H9 (cell line): ENCODE measurements at regions not wholly inside any gene's neighbourhood (a gene's known extent, or its start where the extent isn't known, plus 50 kb on each side); places are given as distances from the start of the nearest gene placed in this dataset.

Source experiments
- DNase-seq: peaks from one replicate; pipeline ENCODE4 v3.0.0-alpha.2; 2017
- H2AFZ ChIP-seq: one replicate; pipeline ENCODE4 v1.6.1; 2013; ENCODE audit warnings: mild to moderate bottlenecking, low read length, control low read depth, moderate library complexity
- H2AK5ac ChIP-seq: 2 replicates; pipeline ENCODE4 v1.6.1; 2013; ENCODE audit warnings: low read length, control low read depth, mixed read lengths; ENCODE audit not compliant: insufficient read length
- H2BK120ac ChIP-seq: one replicate; pipeline ENCODE4 v1.6.1; 2013; ENCODE audit warnings: low read depth, mild to moderate bottlenecking, low read length, control low read depth, inconsistent platforms; ENCODE audit not compliant: poor library complexity, severe bottlenecking
- H2BK12ac ChIP-seq: 2 replicates; pipeline ENCODE4 v1.6.1; 2013; ENCODE audit warnings: low read length, control low read depth, mixed read lengths, low read depth; ENCODE audit not compliant: insufficient read length
- H2BK15ac ChIP-seq: 2 replicates; pipeline ENCODE4 v1.6.1; 2013; ENCODE audit warnings: low read depth, low read length, control low read depth
- H2BK20ac ChIP-seq: one replicate; pipeline ENCODE4 v1.6.1; 2013; ENCODE audit warnings: low read depth, mild to moderate bottlenecking, low read length, control low read depth, inconsistent platforms; ENCODE audit not compliant: poor library complexity, severe bottlenecking
- H2BK5ac ChIP-seq: 2 replicates; pipeline ENCODE4 v1.6.1; 2013; ENCODE audit warnings: low read length, control low read depth, mixed read lengths; ENCODE audit not compliant: insufficient read length
- H3K14ac ChIP-seq: 2 replicates; pipeline ENCODE4 v1.6.1; 2013; ENCODE audit warnings: low read length, control low read depth; ENCODE audit not compliant: insufficient read depth
- H3K18ac ChIP-seq: 2 replicates; pipeline ENCODE4 v1.6.1; 2013; ENCODE audit warnings: low read depth, mild to moderate bottlenecking, mixed read lengths, low read length, control low read depth; ENCODE audit not compliant: insufficient read length
- H3K23ac ChIP-seq: 2 replicates; pipeline ENCODE4 v1.6.1; 2013; ENCODE audit warnings: low read length, control low read depth, mixed read lengths, low read depth; ENCODE audit not compliant: insufficient read length
- H3K23me2 ChIP-seq: 2 replicates; pipeline ENCODE4 v1.6.1; 2013; ENCODE audit warnings: low read depth, mild to moderate bottlenecking, mixed read lengths, low read length, control low read depth; ENCODE audit not compliant: insufficient read length, poor library complexity, severe bottlenecking
- H3K27ac ChIP-seq: 2 replicates; pipeline ENCODE4 v1.5.1; 2013; ENCODE audit warnings: low read length, control low read depth, mixed read lengths, low read depth; ENCODE audit not compliant: insufficient read length
- H3K27me3 ChIP-seq: 2 replicates; pipeline ENCODE4 v1.6.1; 2013; ENCODE audit warnings: low read length, control low read depth, inconsistent platforms; ENCODE audit not compliant: insufficient read depth
- H3K4ac ChIP-seq: 2 replicates; pipeline ENCODE4 v1.6.1; 2013; ENCODE audit warnings: low read depth, mild to moderate bottlenecking, control low read depth, inconsistent platforms, low read length, moderate library complexity
- H3K4me1 ChIP-seq: 2 replicates; pipeline ENCODE4 v1.6.1; 2013; ENCODE audit warnings: low read length, control low read depth, inconsistent platforms; ENCODE audit not compliant: insufficient read depth
- H3K4me2 ChIP-seq: 2 replicates; pipeline ENCODE4 v1.6.1; 2013; ENCODE audit warnings: low read length, control low read depth, mixed read lengths; ENCODE audit not compliant: insufficient read length, insufficient read depth
- H3K56ac ChIP-seq: 2 replicates; pipeline ENCODE4 v1.6.1; 2013; ENCODE audit warnings: low read depth, mild to moderate bottlenecking, mixed read lengths, low read length, control low read depth; ENCODE audit not compliant: insufficient read length
- H3K79me1 ChIP-seq: 2 replicates; pipeline ENCODE4 v1.6.1; 2013; ENCODE audit warnings: low read depth, mild to moderate bottlenecking, moderate library complexity, low read length, control low read depth, inconsistent platforms; ENCODE audit not compliant: insufficient read depth, poor library complexity, severe bottlenecking
- H3K79me2 ChIP-seq: 2 replicates; pipeline ENCODE4 v1.6.1; 2013; ENCODE audit warnings: low read length, control low read depth, inconsistent platforms; ENCODE audit not compliant: insufficient read depth
- H3K9ac ChIP-seq: 2 replicates; pipeline ENCODE4 v1.6.1; 2013; ENCODE audit warnings: low read length, control low read depth, mixed read lengths; ENCODE audit not compliant: insufficient read length; ENCODE audit errors: extremely low read depth
- H3K9me3 ChIP-seq: one replicate; pipeline ENCODE4 v1.6.1; 2013; ENCODE audit warnings: low read depth, low read length, inconsistent platforms; ENCODE audit not compliant: control insufficient read depth
- H3T11ph ChIP-seq: one replicate; pipeline ENCODE4 v1.6.1; 2013; ENCODE audit warnings: mild to moderate bottlenecking, low read length, control low read depth, inconsistent platforms
- H4K20me1 ChIP-seq: one replicate; pipeline ENCODE4 v1.6.1; 2013; ENCODE audit not compliant: control insufficient read depth, insufficient read length, insufficient read depth
- H4K5ac ChIP-seq: 2 replicates; pipeline ENCODE4 v1.6.1; 2013; ENCODE audit warnings: low read depth, mild to moderate bottlenecking, mixed read lengths, low read length, control low read depth; ENCODE audit not compliant: insufficient read length
- H4K8ac ChIP-seq: replicated peaks from 2 replicates; pipeline ENCODE4 v1.6.1; 2013; ENCODE audit warnings: low read length, control low read depth, mixed read lengths, low read depth; ENCODE audit not compliant: insufficient read length
- H4K91ac ChIP-seq: 2 replicates; pipeline ENCODE4 v1.6.1; 2013; ENCODE audit warnings: low read depth, mild to moderate bottlenecking, moderate library complexity, mixed read lengths, low read length, control low read depth; ENCODE audit not compliant: insufficient read length
- H3K27ac Mint-ChIP-seq, 3 experiments: 2 replicates in 2 of 3; 3 replicates in 1 of 3; pipeline ENCODE4 v1.8.0; 2020 to 2021; ENCODE audit warnings: mixed read lengths in 3 of 3, mild to moderate bottlenecking in 1 of 3, moderate library complexity in 1 of 3
- H3K27me3 Mint-ChIP-seq: 2 replicates; pipeline ENCODE4 v1.8.0; 2021; ENCODE audit warnings: low read depth, mild to moderate bottlenecking, moderate library complexity, mixed read lengths
- H3K36me3 Mint-ChIP-seq, 3 experiments: 2 replicates in 2 of 3; 3 replicates in 1 of 3; pipeline ENCODE4 v1.8.0; 2020 to 2021; ENCODE audit warnings: low read depth in 3 of 3, mixed read lengths in 3 of 3; ENCODE audit not compliant: insufficient read depth in 1 of 3
- H3K4me1 Mint-ChIP-seq, 2 experiments: 2 replicates each; pipeline ENCODE4 v1.8.0; 2020; ENCODE audit warnings: mixed read lengths in 2 of 2
- H3K4me3 Mint-ChIP-seq, 2 experiments: 2 replicates in 1 of 2; 3 replicates in 1 of 2; pipeline ENCODE4 v1.8.0; 2020 to 2021; ENCODE audit warnings: mild to moderate bottlenecking in 2 of 2, mixed read lengths in 2 of 2, moderate library complexity in 1 of 2
- H3K9me3 Mint-ChIP-seq, 2 experiments: 2 replicates in 1 of 2; 3 replicates in 1 of 2; pipeline ENCODE4 v1.8.0; 2020; ENCODE audit warnings: mild to moderate bottlenecking in 2 of 2, mixed read lengths in 2 of 2, moderate library complexity in 1 of 2
- CTCF ChIP-seq: fragments of 200-600 bp; sonication (generic); conservative IDR thresholded peaks from 3 replicates; pipeline ENCODE4 v1.8.0; 2021; ENCODE audit warnings: antibody characterized with exemption, mild to moderate bottlenecking
- WGBS: extraction: QIAGEN DNeasy Blood & Tissue Kit; methylation state at CpG from one replicate; pipeline ENCODE4 v1.1.7; 2013; ENCODE audit warnings: missing lambda C conversion rate, low lambda C conversion rate, mixed read lengths; ENCODE audit not compliant: insufficient read length; ENCODE audit errors: extremely low coverage; 5-methylcytosine and 5-hydroxymethylcytosine counted together

GRCh38 chr3:154783521-154783931 is 296.6 kb upstream of the MME start:
- Histone ChIP-seq H3K79me1 (no peaks in the 10 kb centered on the region), H2BK20ac (no peak overlapping the region), H3K27ac (no peak overlapping the region), H2BK15ac (no peak overlapping the region), H3K27me3 (no peaks in the 10 kb centered on the region), H2BK120ac (no peak overlapping the region), H3K4me2 (no peak overlapping the region), H3K79me2 (no peaks in the 10 kb centered on the region), H3K9ac (no peak overlapping the region), H3K23ac (no peak overlapping the region), H2BK12ac (no peak overlapping the region), H3K14ac (no peak overlapping the region), H2BK5ac (no peak overlapping the region), H3K23me2 (no peaks in the 10 kb centered on the region), H3K4ac (no peak overlapping the region), H3K56ac (no peak overlapping the region), H4K5ac (no peak overlapping the region), H3K9me3 (no peaks in the 10 kb centered on the region), H4K91ac (no peak overlapping the region), H3T11ph (no peak overlapping the region), H2AK5ac (no peak overlapping the region), H3K4me1 (no peaks in the 10 kb centered on the region), H4K20me1 (no peaks in the 10 kb centered on the region), H4K8ac (no peak overlapping the region), H3K18ac (no peak overlapping the region), H2AFZ (no peak overlapping the region)
- no peak for DNase-seq
- no peaks in the 10 kb centered on the region for H3K27me3 Mint-ChIP-seq
- no peaks in the 10 kb centered on the region for H3K9me3 Mint-ChIP-seq
- WGBS = no CpG with 5 or more reads among the region's 4 CpGs
- no peaks in the 10 kb centered on the region for H3K36me3 Mint-ChIP-seq
- peaks cover 2 to 7% of the 10 kb centered on the region in 2 experiments for H3K4me1 Mint-ChIP-seq
- no peak overlapping the region for H3K27ac Mint-ChIP-seq
- no peak overlapping the region for H3K4me3 Mint-ChIP-seq
- TF ChIP-seq CTCF = no peak
